Epithelial cell of proximal tubule (primary cell): ENCODE measurements at regions not wholly inside any gene's neighbourhood (a gene's known extent, or its start where the extent isn't known, plus 50 kb on each side); places are given as distances from the start of the nearest gene placed in this dataset.

Experiments
- DNase-seq: peaks from one replicate; pipeline ENCODE4 v3.0.0-alpha.2; 2011; ENCODE audit warnings: low read depth
- H3K4me3 ChIP-seq: 2 replicates; pipeline ENCODE4 v1.5.1; 2011; ENCODE audit warnings: low read depth, mild to moderate bottlenecking, low read length
- TF ChIP-seq, protein P1 (sequence below): conservative IDR thresholded peaks from 2 replicates; pipeline ENCODE4 v1.5.1; 2012; ENCODE audit warnings: low read depth, mild to moderate bottlenecking, low read length

DNA sequence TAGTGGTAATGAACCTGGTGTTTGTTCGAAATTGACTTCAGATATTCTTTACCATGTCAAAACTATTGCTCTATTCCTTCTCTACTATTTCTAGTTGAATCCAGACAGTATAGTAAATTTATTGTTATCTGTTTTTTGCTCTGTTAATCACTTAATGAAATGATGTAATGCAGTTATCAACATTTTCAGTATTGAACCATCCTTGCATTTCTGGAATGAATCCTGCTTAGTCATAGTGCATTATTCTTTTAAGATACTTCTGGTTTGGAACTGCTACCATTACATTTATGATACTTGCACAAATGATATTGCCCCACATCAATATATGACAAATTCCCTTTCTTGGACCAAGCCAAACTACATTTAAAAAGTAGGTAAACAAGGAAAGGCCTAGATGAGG is 554.0 kb upstream of the KLF4 start:
- H3K4me3 ChIP-seq, result no peak overlapping the region
- no peak for DNase-seq
- TF ChIP-seq, protein P1, sequence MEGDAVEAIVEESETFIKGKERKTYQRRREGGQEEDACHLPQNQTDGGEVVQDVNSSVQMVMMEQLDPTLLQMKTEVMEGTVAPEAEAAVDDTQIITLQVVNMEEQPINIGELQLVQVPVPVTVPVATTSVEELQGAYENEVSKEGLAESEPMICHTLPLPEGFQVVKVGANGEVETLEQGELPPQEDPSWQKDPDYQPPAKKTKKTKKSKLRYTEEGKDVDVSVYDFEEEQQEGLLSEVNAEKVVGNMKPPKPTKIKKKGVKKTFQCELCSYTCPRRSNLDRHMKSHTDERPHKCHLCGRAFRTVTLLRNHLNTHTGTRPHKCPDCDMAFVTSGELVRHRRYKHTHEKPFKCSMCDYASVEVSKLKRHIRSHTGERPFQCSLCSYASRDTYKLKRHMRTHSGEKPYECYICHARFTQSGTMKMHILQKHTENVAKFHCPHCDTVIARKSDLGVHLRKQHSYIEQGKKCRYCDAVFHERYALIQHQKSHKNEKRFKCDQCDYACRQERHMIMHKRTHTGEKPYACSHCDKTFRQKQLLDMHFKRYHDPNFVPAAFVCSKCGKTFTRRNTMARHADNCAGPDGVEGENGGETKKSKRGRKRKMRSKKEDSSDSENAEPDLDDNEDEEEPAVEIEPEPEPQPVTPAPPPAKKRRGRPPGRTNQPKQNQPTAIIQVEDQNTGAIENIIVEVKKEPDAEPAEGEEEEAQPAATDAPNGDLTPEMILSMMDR, result no peak

DNA sequence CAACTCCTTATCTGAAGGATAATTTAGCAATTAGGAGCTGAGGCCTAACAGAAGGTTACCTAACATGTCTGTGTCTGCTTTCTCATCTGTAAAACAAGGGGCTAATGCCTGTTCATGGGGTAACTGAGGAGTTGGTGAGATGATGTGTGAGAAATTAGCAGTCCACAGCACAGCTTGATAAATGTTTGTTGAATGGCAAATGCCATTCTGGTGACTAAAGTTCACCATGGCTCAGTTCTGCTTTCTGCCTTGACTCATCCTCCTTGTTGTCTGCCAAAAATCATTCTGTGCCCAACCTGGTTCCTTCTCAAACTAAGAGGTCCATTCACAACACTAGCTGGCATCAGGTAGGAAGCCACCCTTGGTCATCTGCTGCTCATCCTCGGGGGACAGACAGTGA is 552.0 kb upstream of the KLF4 start:
- peak; percentile 85 for DNase-seq
- H3K4me3 ChIP-seq, result no peak overlapping the region
- TF ChIP-seq, protein P1, result no peak

DNA sequence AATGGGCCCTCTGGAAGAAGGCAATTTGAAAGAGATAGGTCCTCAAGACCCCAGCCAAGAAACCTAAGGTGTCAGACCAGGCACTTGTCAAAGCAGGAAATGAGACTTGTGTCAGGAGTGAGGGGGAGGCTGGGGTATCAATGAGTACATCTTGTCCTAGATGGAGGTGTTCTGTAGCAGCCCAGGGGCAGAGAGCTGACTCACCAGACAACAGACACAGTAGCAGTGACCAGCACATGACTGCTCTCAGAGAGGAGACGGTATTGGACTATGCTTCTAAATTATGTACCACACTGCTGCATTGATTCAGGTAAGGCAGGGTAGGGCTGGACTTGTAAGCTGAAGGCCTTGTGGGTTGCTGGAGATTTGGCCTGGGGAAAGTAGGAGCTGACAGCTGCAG is 551.2 kb upstream of the KLF4 start:
- TF ChIP-seq, protein P1, result no peak
- DNase-seq, result peak; percentile 60
- H3K4me3 ChIP-seq, result no peak overlapping the region

DNA sequence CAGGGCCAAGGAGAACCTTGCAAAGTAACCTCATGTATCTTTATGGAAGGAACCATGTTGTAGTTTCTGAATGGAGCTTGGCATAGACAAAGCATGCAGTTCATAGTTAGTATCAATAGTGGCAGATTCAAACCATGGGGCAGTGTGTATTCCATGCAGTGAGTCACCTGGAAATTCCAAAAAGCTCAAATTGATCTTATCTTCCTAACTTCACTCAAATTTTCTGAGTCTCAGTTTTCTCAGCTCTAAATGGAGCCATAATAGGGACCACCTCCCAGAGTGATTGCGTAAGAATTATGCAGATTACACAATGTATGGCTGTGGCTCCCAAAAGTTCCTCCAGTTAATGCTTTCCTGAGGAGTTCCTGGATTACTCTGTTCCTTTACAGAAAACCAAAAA is 549.9 kb upstream of the KLF4 start:
- no peak for DNase-seq
- H3K4me3 ChIP-seq, result no peak overlapping the region
- TF ChIP-seq, protein P1, result no peak

DNA sequence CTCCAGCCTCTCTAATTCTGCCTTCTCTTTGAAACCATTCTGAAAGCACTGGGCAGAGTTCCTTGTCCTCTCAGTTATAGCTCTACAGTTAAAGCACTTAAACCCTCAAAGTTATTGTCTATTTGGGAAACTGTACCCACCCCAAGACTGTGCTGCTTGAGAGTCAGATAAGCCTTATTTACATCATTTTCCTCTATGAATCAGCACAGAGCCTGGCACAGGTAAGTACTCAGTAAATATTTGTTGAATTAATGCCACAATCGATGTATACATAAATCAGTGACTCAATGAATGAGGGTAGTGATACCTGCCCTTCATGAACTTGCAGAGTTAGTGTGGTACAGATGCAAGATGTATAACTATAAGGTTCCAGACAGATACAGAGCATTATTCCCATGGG is 549.4 kb upstream of the KLF4 start:
- no peak for DNase-seq
- TF ChIP-seq, protein P1, result no peak
- H3K4me3 ChIP-seq, result no peak overlapping the region

DNA sequence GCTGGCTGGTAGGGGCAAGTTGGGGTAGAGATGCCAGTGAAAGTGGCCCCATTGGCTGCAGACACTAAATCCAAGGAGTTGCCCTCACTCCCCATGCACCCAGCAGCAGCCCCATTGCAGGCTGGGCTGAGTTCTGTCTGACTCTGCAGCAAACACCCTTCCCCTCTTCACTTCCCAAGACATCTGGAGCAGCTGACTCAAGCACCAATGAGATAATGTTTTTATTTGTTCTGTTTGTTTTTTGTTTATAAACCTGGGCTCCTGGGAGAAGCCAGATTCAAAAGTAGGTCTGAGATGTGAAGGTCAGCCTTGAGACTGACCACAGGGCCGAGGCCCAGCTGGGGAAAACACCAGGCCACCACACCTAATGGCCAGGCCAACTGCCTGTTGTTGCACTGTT is 545.9 kb upstream of the KLF4 start:
- no peak for DNase-seq
- TF ChIP-seq, protein P1, result no peak

More for the DNA sequence above, 545.9 kb upstream of the KLF4 start:
- no peak overlapping the region for H3K4me3 ChIP-seq
